ENCODE measurements at regions not wholly inside any gene's neighbourhood (a gene's known extent, or its start where the extent isn't known, plus 50 kb on each side); places are given as distances from the start of the nearest gene placed in this dataset.

Small RNAs in the stretch of these regions (small RNA-seq; reads per million reads assigned to genes)
- 0 reads per million in 2 donors for gene RN7SL776P

Measured in adrenal gland (tissue), 2 donors.